OCI-LY1 (cell line): ENCODE measurements at regions not wholly inside any gene's neighbourhood (a gene's known extent, or its start where the extent isn't known, plus 50 kb on each side); places are given as distances from the start of the nearest gene placed in this dataset.

Experiments used
- H2AFZ ChIP-seq: fragments of 200-600 bp; sonication (generic), shearing (Covaris generic); 2 replicates; pipeline ENCODE4 v1.6.0; 2014; ENCODE audit warnings: antibody characterized with exemption, mild to moderate bottlenecking, low read length
- H3F3A ChIP-seq: fragments of 200-600 bp; sonication (generic), shearing (Covaris generic); 2 replicates; pipeline ENCODE4 v1.6.0; 2014; ENCODE audit warnings: mild to moderate bottlenecking, antibody characterized with exemption, low read length, moderate library complexity; ENCODE audit not compliant: insufficient read depth
- H3K27ac ChIP-seq: fragments of 200-600 bp; sonication (generic); 2 replicates; pipeline ENCODE4 v1.5.1; 2014; ENCODE audit warnings: low read length, mixed run types, mild to moderate bottlenecking, low read depth; ENCODE audit not compliant: poor library complexity, severe bottlenecking
- H3K27me3 ChIP-seq: fragments of 200-600 bp; sonication (generic); 2 replicates; pipeline ENCODE4 v1.6.0; 2014; ENCODE audit warnings: antibody characterized with exemption, mild to moderate bottlenecking, low read length, moderate library complexity; ENCODE audit not compliant: insufficient read depth
- H3K36me3 ChIP-seq: fragments of 200-600 bp; sonication (generic); 2 replicates; pipeline ENCODE4 v1.6.1; 2014; ENCODE audit warnings: mild to moderate bottlenecking, antibody characterized with exemption, low read length, moderate library complexity, mixed read lengths; ENCODE audit not compliant: insufficient read depth
- H3K4me1 ChIP-seq: fragments of 200-600 bp; sonication (generic); 2 replicates; pipeline ENCODE4 v1.5.1; 2014; ENCODE audit warnings: mild to moderate bottlenecking, low read length, moderate library complexity; ENCODE audit not compliant: insufficient read depth, severe bottlenecking
- H3K4me2 ChIP-seq: fragments of 200-600 bp; sonication (generic), shearing (Covaris generic); 2 replicates; pipeline ENCODE4 v1.6.1; 2014; ENCODE audit warnings: low read length
- H3K4me3 ChIP-seq: fragments of 200-600 bp; sonication (generic); 2 replicates; pipeline ENCODE4 v1.5.1; 2014; ENCODE audit warnings: low read length, low read depth, mild to moderate bottlenecking, mixed read lengths; ENCODE audit not compliant: poor library complexity, severe bottlenecking
- H3K79me2 ChIP-seq: fragments of 200-600 bp; shearing (Covaris generic); 2 replicates; pipeline ENCODE4 v1.6.1; 2016; ENCODE audit warnings: mixed run types, low read length, mixed read lengths; ENCODE audit not compliant: insufficient read depth
- H3K9ac ChIP-seq: fragments of 200-600 bp; sonication (generic), shearing (Covaris generic); 2 replicates; pipeline ENCODE4 v1.6.1; 2014; ENCODE audit warnings: mild to moderate bottlenecking, low read length, mixed read lengths
- H3K9me2 ChIP-seq: fragments of 200-600 bp; sonication (generic), shearing (Covaris generic); 2 replicates; pipeline ENCODE4 v1.6.1; 2014; ENCODE audit warnings: low read depth, mild to moderate bottlenecking, low read length, mixed read lengths
- H3K9me3 ChIP-seq: fragments of 200-600 bp; shearing (Covaris generic); 2 replicates; pipeline ENCODE4 v1.6.1; 2014; ENCODE audit warnings: low read length, mixed read lengths
- H4K20me1 ChIP-seq: fragments of 200-600 bp; sonication (generic), shearing (Covaris generic); 2 replicates; pipeline ENCODE4 v1.6.0; 2016; ENCODE audit warnings: mild to moderate bottlenecking, low read length; ENCODE audit not compliant: insufficient read depth
- CTCF ChIP-seq: fragments of 200-600 bp; sonication (generic), shearing (Covaris generic); IDR thresholded peaks from 2 replicates; pipeline ENCODE4 v1.5.1; 2017; ENCODE audit warnings: mild to moderate bottlenecking, antibody characterized with exemption, low read length, moderate library complexity, mixed read lengths
- EZH2 ChIP-seq: fragments of 200-600 bp; sonication (generic), shearing (Covaris generic); IDR thresholded peaks from 2 replicates; pipeline ENCODE4 v1.8.0; 2017; ENCODE audit warnings: borderline replicate concordance, mixed run types, mild to moderate bottlenecking, antibody characterized with exemption, low read length, moderate library complexity, mixed read lengths

- Histone ChIP-seq H3K4me1 (no peaks in the 10 kb centered on the region), H3K9me3 (no peaks in the 10 kb centered on the region), H2AFZ (no peak overlapping the region), H3K9ac (no peak overlapping the region), H3K9me2 (no peaks in the 10 kb centered on the region), H3K79me2 (no peaks in the 10 kb centered on the region), H3K4me3 (no peak overlapping the region), H4K20me1 (no peaks in the 10 kb centered on the region), H3K27me3 (0 out of 2 replicates have a peak, but pooled peaks cover 3% of the 10 kb centered on the region), H3K36me3 (no peaks in the 10 kb centered on the region), H3F3A (no peaks in the 10 kb centered on the region), H3K27ac (no peak overlapping the region), H3K4me2 (no peak overlapping the region)
- TF ChIP-seq CTCF (no peak), EZH2 (no peak)
Observed at GRCh38 chr11:112689851-112690250, 271.4 kb upstream of the NCAM1 start.

- no peak overlapping the region for H3K4me2 ChIP-seq
- H3K4me3 ChIP-seq = no peak overlapping the region
- TF ChIP-seq EZH2 (no peak), CTCF (no peak)
- no peak overlapping the region for H3K27ac ChIP-seq
- 0 out of 2 replicates have a peak, but pooled peaks cover 3% of the 10 kb centered on the region for H3K27me3 ChIP-seq
- no peaks in the 10 kb centered on the region for H3K9me3 ChIP-seq
- no peaks in the 10 kb centered on the region for H4K20me1 ChIP-seq
- no peak overlapping the region for H3K9ac ChIP-seq
- H2AFZ ChIP-seq = no peak overlapping the region
- H3K4me1 ChIP-seq = no peaks in the 10 kb centered on the region
- H3K79me2 ChIP-seq = no peaks in the 10 kb centered on the region
- no peaks in the 10 kb centered on the region for H3K9me2 ChIP-seq
- no peaks in the 10 kb centered on the region for H3F3A ChIP-seq
- no peaks in the 10 kb centered on the region for H3K36me3 ChIP-seq
Observed at GRCh38 chr11:112693781-112694180, 267.4 kb upstream of the NCAM1 start.

GRCh38 chr11:112694245-112694644, 267.0 kb upstream of the NCAM1 start:
- Histone ChIP-seq H3K27me3 (0 out of 2 replicates have a peak, but pooled peaks cover 3% of the 10 kb centered on the region), H3K4me2 (no peak overlapping the region), H3F3A (no peaks in the 10 kb centered on the region), H3K36me3 (no peaks in the 10 kb centered on the region), H3K9ac (no peak overlapping the region), H3K79me2 (no peaks in the 10 kb centered on the region), H3K4me3 (no peak overlapping the region), H3K4me1 (no peaks in the 10 kb centered on the region), H4K20me1 (no peaks in the 10 kb centered on the region), H3K27ac (no peak overlapping the region), H3K9me2 (no peaks in the 10 kb centered on the region), H2AFZ (no peak overlapping the region), H3K9me3 (no peaks in the 10 kb centered on the region)
- TF ChIP-seq EZH2 = no peak
- no peak for TF ChIP-seq CTCF
